HEK293 (cell line): ENCODE measurements at regions not wholly inside any gene's neighbourhood (a gene's known extent, or its start where the extent isn't known, plus 50 kb on each side); places are given as distances from the start of the nearest gene placed in this dataset.

Experiments used
- CTCF ChIA-PET: fragments of 350-600 bp; formaldehyde crosslinking; extraction: SDS; loops from one replicate; lab custom pipeline; 2021; ENCODE audit warnings: antibody characterized with exemption; lab: Yijun Ruan, JAX
- POLR2A ChIA-PET: fragments of 300-600 bp; formaldehyde crosslinking; extraction: SDS; loops from one replicate; lab custom pipeline; 2020; ENCODE audit warnings: antibody characterized with exemption, inconsistent platforms; lab: Yijun Ruan, JAX
- H3K27ac ChIP-seq: fragments of 200-500 bp; sonication (Bioruptor generic); 2 replicates; pipeline ENCODE4 v1.5.1; 2014; ENCODE audit warnings: low read depth, low read length, control low read depth, inconsistent platforms; ENCODE audit errors: extremely low read depth
- H3K36me3 ChIP-seq, 2 experiments: fragments of 200-500 bp in 1 of 2; sonication (Bioruptor generic) in 1 of 2; 1 replicate in 1 of 2; 2 replicates in 1 of 2; pipeline ENCODE4 v1.5.1; 2014 to 2017; ENCODE audit warnings: inconsistent platforms in 2 of 2, low read length in 2 of 2; ENCODE audit not compliant: control insufficient read depth in 2 of 2, insufficient read depth in 1 of 2
- H3K4me1 ChIP-seq: fragments of 200-500 bp; sonication (Bioruptor generic); 2 replicates; pipeline ENCODE4 v1.5.1; 2014; ENCODE audit warnings: mild to moderate bottlenecking, low read length, inconsistent platforms; ENCODE audit not compliant: control insufficient read depth, insufficient read depth
- H3K4me3 ChIP-seq: 2 replicates; pipeline ENCODE4 v1.5.1; 2011; ENCODE audit warnings: low read depth, mild to moderate bottlenecking, control low read depth, low read length, moderate library complexity
- H3K9me3 ChIP-seq: fragments of 200-500 bp; sonication (Bioruptor generic); 2 replicates; pipeline ENCODE4 v1.5.1; 2014; ENCODE audit warnings: low read depth, low read length, inconsistent platforms; ENCODE audit not compliant: control insufficient read depth, insufficient read depth
- KLF1 ChIP-seq: fragments of 450-650 bp; formaldehyde crosslinking; IDR thresholded peaks from 2 replicates; pipeline ENCODE4 v1.5.1; 2016; ENCODE audit warnings: missing biosample characterization, missing genetic modification characterization
- OSR2 ChIP-seq: fragments of 450-650 bp; formaldehyde crosslinking; IDR thresholded peaks from 2 replicates; pipeline ENCODE4 v1.5.1; 2016; ENCODE audit warnings: missing biosample characterization, missing genetic modification characterization
- PATZ1 ChIP-seq: fragments of 450-650 bp; formaldehyde crosslinking; IDR thresholded peaks from 2 replicates; pipeline ENCODE4 v1.5.1; 2016; ENCODE audit warnings: missing biosample characterization, missing genetic modification characterization
- PBX3 ChIP-seq: sonication (generic); formaldehyde crosslinking; IDR thresholded peaks from 2 replicates; pipeline ENCODE4 v1.8.1; 2022; ENCODE audit warnings: mild to moderate bottlenecking, moderate library complexity, missing genetic modification reagents
- PRDM10 ChIP-seq: fragments of 450-650 bp; formaldehyde crosslinking; IDR thresholded peaks from 2 replicates; pipeline ENCODE4 v1.5.1; 2016; ENCODE audit warnings: missing biosample characterization, missing genetic modification characterization
- ZFP3 ChIP-seq: fragments of 450-650 bp; formaldehyde crosslinking; IDR thresholded peaks from 2 replicates; pipeline ENCODE4 v1.5.1; 2016; ENCODE audit warnings: low read depth, missing biosample characterization, missing genetic modification characterization
- ZNF114 ChIP-seq: fragments of 450-650 bp; formaldehyde crosslinking; IDR thresholded peaks from 2 replicates; pipeline ENCODE4 v1.5.0; 2017; ENCODE audit warnings: missing biosample characterization, missing genetic modification characterization
- ZNF18 ChIP-seq: fragments of 450-650 bp; formaldehyde crosslinking; IDR thresholded peaks from 2 replicates; pipeline ENCODE4 v1.5.1; 2016; ENCODE audit warnings: missing biosample characterization, missing genetic modification characterization
- ZNF211 ChIP-seq: fragments of 450-650 bp; formaldehyde crosslinking; IDR thresholded peaks from 2 replicates; pipeline ENCODE4 v1.5.1; 2016; ENCODE audit warnings: low read depth, missing biosample characterization, missing genetic modification characterization
- ZNF23 ChIP-seq: fragments of 450-650 bp; formaldehyde crosslinking; IDR thresholded peaks from 2 replicates; pipeline ENCODE4 v1.5.1; 2016; ENCODE audit warnings: missing biosample characterization, missing genetic modification characterization, borderline replicate concordance
- ZNF239 ChIP-seq: fragments of 450-650 bp; formaldehyde crosslinking; IDR thresholded peaks from 2 replicates; pipeline ENCODE4 v1.5.1; 2016; ENCODE audit warnings: missing biosample characterization, missing genetic modification characterization
- ZNF248 ChIP-seq: fragments of 450-650 bp; formaldehyde crosslinking; IDR thresholded peaks from 2 replicates; pipeline ENCODE4 v1.5.1; 2017; ENCODE audit warnings: missing biosample characterization, missing genetic modification characterization
- ZNF26 ChIP-seq: fragments of 450-650 bp; formaldehyde crosslinking; IDR thresholded peaks from 2 replicates; pipeline ENCODE4 v1.5.1; 2016; ENCODE audit warnings: missing biosample characterization, missing genetic modification characterization
- ZNF280C ChIP-seq: fragments of 450-650 bp; formaldehyde crosslinking; IDR thresholded peaks from 2 replicates; pipeline ENCODE4 v1.5.1; 2016; ENCODE audit warnings: missing biosample characterization, missing genetic modification characterization
- ZNF530 ChIP-seq: fragments of 450-650 bp; formaldehyde crosslinking; IDR thresholded peaks from 2 replicates; pipeline ENCODE4 v1.5.1; 2016; ENCODE audit warnings: low read depth, missing biosample characterization, missing genetic modification characterization
- ZNF571 ChIP-seq: fragments of 450-650 bp; formaldehyde crosslinking; IDR thresholded peaks from 2 replicates; pipeline ENCODE4 v1.5.0; 2017; ENCODE audit warnings: missing biosample characterization, missing genetic modification characterization
- ZNF645 ChIP-seq: fragments of 450-650 bp; formaldehyde crosslinking; IDR thresholded peaks from 2 replicates; pipeline ENCODE4; 2016; ENCODE audit warnings: missing biosample characterization, missing genetic modification characterization
- ZNF785 ChIP-seq: fragments of 450-650 bp; formaldehyde crosslinking; IDR thresholded peaks from 2 replicates; pipeline ENCODE4 v1.5.1; 2016; ENCODE audit warnings: missing biosample characterization, missing genetic modification characterization
- ZSCAN18 ChIP-seq: fragments of 450-650 bp; formaldehyde crosslinking; IDR thresholded peaks from 2 replicates; pipeline ENCODE4 v1.5.1; 2016; ENCODE audit warnings: missing biosample characterization, missing genetic modification characterization
- ZSCAN5A ChIP-seq: fragments of 450-650 bp; formaldehyde crosslinking; IDR thresholded peaks from 2 replicates; pipeline ENCODE4 v1.5.1; 2016; ENCODE audit warnings: missing biosample characterization, missing genetic modification characterization

- POLR2A ChIA-PET, result no interaction called here
- TF ChIP-seq ZNF785 (tag by site-specific recombination) (no peak), PBX3 (CRISPR knock-in tag) (no peak), ZNF645 (tag by site-specific recombination) (no peak), ZFP3 (tag by site-specific recombination) (no peak), OSR2 (tag by site-specific recombination) (no peak), PATZ1 (tag by site-specific recombination) (no peak), ZNF248 (tag by site-specific recombination) (no peak), ZNF18 (tag by site-specific recombination) (no peak), ZNF26 (tag by site-specific recombination) (no peak), ZNF23 (no peak), ZSCAN5A (tag by site-specific recombination) (no peak), ZNF530 (no peak), ZNF280C (tag by site-specific recombination) (no peak), ZNF571 (tag by site-specific recombination) (no peak), KLF1 (tag by site-specific recombination) (no peak), ZNF114 (no peak), ZNF211 (no peak), ZNF239 (no peak), ZSCAN18 (tag by site-specific recombination) (no peak), PRDM10 (tag by site-specific recombination) (no peak)
- TF ChIP-seq, all 188 proteins: peak for 0
- H3K4me3 ChIP-seq, result no peak overlapping the region
- CTCF ChIA-PET, result no interaction called here
- no peaks in the 10 kb centered on the region for H3K9me3 ChIP-seq
- H3K27ac ChIP-seq, result no peak overlapping the region
- no peaks in the 10 kb centered on the region for H3K36me3 ChIP-seq
- peaks cover 6% of the 10 kb centered on the region for H3K4me1 ChIP-seq
Observed at GRCh38 chr10:118397391-118397790, 55.3 kb upstream of the FAM204A start.
